HEK293 (cell line): ENCODE measurements at regions not wholly inside any gene's neighbourhood (a gene's known extent, or its start where the extent isn't known, plus 50 kb on each side); places are given as distances from the start of the nearest gene placed in this dataset.

Experiments used
- CTCF ChIA-PET: fragments of 350-600 bp; formaldehyde crosslinking; extraction: SDS; loops from one replicate; lab custom pipeline; 2021; ENCODE audit warnings: antibody characterized with exemption; lab: Yijun Ruan, JAX
- POLR2A ChIA-PET: fragments of 300-600 bp; formaldehyde crosslinking; extraction: SDS; loops from one replicate; lab custom pipeline; 2020; ENCODE audit warnings: antibody characterized with exemption, inconsistent platforms; lab: Yijun Ruan, JAX
- H3K27ac ChIP-seq: fragments of 200-500 bp; sonication (Bioruptor generic); 2 replicates; pipeline ENCODE4 v1.5.1; 2014; ENCODE audit warnings: low read depth, low read length, control low read depth, inconsistent platforms; ENCODE audit errors: extremely low read depth
- H3K36me3 ChIP-seq, 2 experiments: fragments of 200-500 bp in 1 of 2; sonication (Bioruptor generic) in 1 of 2; 1 replicate in 1 of 2; 2 replicates in 1 of 2; pipeline ENCODE4 v1.5.1; 2014 to 2017; ENCODE audit warnings: inconsistent platforms in 2 of 2, low read length in 2 of 2; ENCODE audit not compliant: control insufficient read depth in 2 of 2, insufficient read depth in 1 of 2
- H3K4me1 ChIP-seq: fragments of 200-500 bp; sonication (Bioruptor generic); 2 replicates; pipeline ENCODE4 v1.5.1; 2014; ENCODE audit warnings: mild to moderate bottlenecking, low read length, inconsistent platforms; ENCODE audit not compliant: control insufficient read depth, insufficient read depth
- H3K4me3 ChIP-seq: 2 replicates; pipeline ENCODE4 v1.5.1; 2011; ENCODE audit warnings: low read depth, mild to moderate bottlenecking, control low read depth, low read length, moderate library complexity
- H3K9me3 ChIP-seq: fragments of 200-500 bp; sonication (Bioruptor generic); 2 replicates; pipeline ENCODE4 v1.5.1; 2014; ENCODE audit warnings: low read depth, low read length, inconsistent platforms; ENCODE audit not compliant: control insufficient read depth, insufficient read depth
- BCL11B ChIP-seq: fragments of 450-650 bp; formaldehyde crosslinking; IDR thresholded peaks from 2 replicates; pipeline ENCODE4 v1.5.1; 2016; ENCODE audit warnings: low read depth, missing biosample characterization, missing genetic modification characterization
- FEZF1 ChIP-seq: fragments of 450-650 bp; formaldehyde crosslinking; IDR thresholded peaks from 2 replicates; pipeline ENCODE4 v1.5.1; 2016; ENCODE audit warnings: missing biosample characterization, missing genetic modification characterization
- HOXC10 ChIP-seq: sonication (generic); formaldehyde crosslinking; IDR thresholded peaks from 2 replicates; pipeline ENCODE4 v1.8.1; 2023; ENCODE audit warnings: mild to moderate bottlenecking, missing genetic modification reagents
- KLF1 ChIP-seq: fragments of 450-650 bp; formaldehyde crosslinking; IDR thresholded peaks from 2 replicates; pipeline ENCODE4 v1.5.1; 2016; ENCODE audit warnings: missing biosample characterization, missing genetic modification characterization
- MEIS1 ChIP-seq: sonication (generic); formaldehyde crosslinking; IDR thresholded peaks from 2 replicates; pipeline ENCODE4 v1.8.1; 2022; ENCODE audit warnings: missing genetic modification reagents, mild to moderate bottlenecking, borderline replicate concordance
- MZF1 ChIP-seq: fragments of 450-650 bp; formaldehyde crosslinking; IDR thresholded peaks from 2 replicates; pipeline ENCODE4 v1.5.1; 2017; ENCODE audit warnings: missing biosample characterization, missing genetic modification characterization, borderline replicate concordance
- SP7 ChIP-seq: fragments of 450-650 bp; formaldehyde crosslinking; IDR thresholded peaks from 2 replicates; pipeline ENCODE4 v1.5.1; 2016; ENCODE audit warnings: missing biosample characterization, missing genetic modification characterization
- YY1 ChIP-seq: fragments of 450-650 bp; formaldehyde crosslinking; IDR thresholded peaks from 2 replicates; pipeline ENCODE4 v1.5.1; 2018; ENCODE audit warnings: missing biosample characterization, missing genetic modification characterization
- ZFP3 ChIP-seq: fragments of 450-650 bp; formaldehyde crosslinking; IDR thresholded peaks from 2 replicates; pipeline ENCODE4 v1.5.1; 2016; ENCODE audit warnings: low read depth, missing biosample characterization, missing genetic modification characterization
- ZFP37 ChIP-seq: fragments of 450-650 bp; formaldehyde crosslinking; IDR thresholded peaks from 2 replicates; pipeline ENCODE4 v1.5.1; 2016; ENCODE audit warnings: missing biosample characterization, missing genetic modification characterization
- ZFP41 ChIP-seq: fragments of 450-650 bp; formaldehyde crosslinking; IDR thresholded peaks from 2 replicates; pipeline ENCODE4 v1.5.1; 2016; ENCODE audit warnings: missing biosample characterization, missing genetic modification characterization, borderline replicate concordance
- ZIC2 ChIP-seq: fragments of 450-650 bp; formaldehyde crosslinking; IDR thresholded peaks from 2 replicates; pipeline ENCODE4 v1.5.1; 2016; ENCODE audit warnings: missing biosample characterization, missing genetic modification characterization
- ZNF155 ChIP-seq: fragments of 450-650 bp; formaldehyde crosslinking; IDR thresholded peaks from 2 replicates; pipeline ENCODE4 v1.5.1; 2016; ENCODE audit warnings: missing biosample characterization, missing genetic modification characterization
- ZNF2 ChIP-seq: fragments of 450-650 bp; formaldehyde crosslinking; IDR thresholded peaks from 2 replicates; pipeline ENCODE4 v1.5.1; 2016; ENCODE audit warnings: missing biosample characterization, missing genetic modification characterization
- ZNF202 ChIP-seq: fragments of 450-650 bp; formaldehyde crosslinking; IDR thresholded peaks from 2 replicates; pipeline ENCODE4 v1.5.1; 2016; ENCODE audit warnings: missing biosample characterization, missing genetic modification characterization, borderline replicate concordance
- ZNF394 ChIP-seq: fragments of 450-650 bp; formaldehyde crosslinking; IDR thresholded peaks from 2 replicates; pipeline ENCODE4 v1.5.1; 2016; ENCODE audit warnings: missing biosample characterization, missing genetic modification characterization, mild to moderate bottlenecking, moderate library complexity, borderline replicate concordance
- ZNF426 ChIP-seq: fragments of 450-650 bp; formaldehyde crosslinking; IDR thresholded peaks from 2 replicates; pipeline ENCODE4 v1.5.1; 2017; ENCODE audit warnings: missing biosample characterization, missing genetic modification characterization, mild to moderate bottlenecking, inconsistent platforms, moderate library complexity
- ZNF473 ChIP-seq: fragments of 450-650 bp; formaldehyde crosslinking; IDR thresholded peaks from 2 replicates; pipeline ENCODE4 v1.5.1; 2017; ENCODE audit warnings: missing biosample characterization, missing genetic modification characterization
- ZNF561 ChIP-seq: fragments of 450-650 bp; IDR thresholded peaks from 2 replicates; pipeline ENCODE4 v1.5.1; 2018; ENCODE audit warnings: missing biosample characterization, missing genetic modification characterization, borderline replicate concordance
- ZNF585B ChIP-seq: fragments of 450-650 bp; formaldehyde crosslinking; IDR thresholded peaks from 2 replicates; pipeline ENCODE4 v1.5.1; 2016; ENCODE audit warnings: missing biosample characterization, missing genetic modification characterization
- ZNF596 ChIP-seq: fragments of 450-650 bp; IDR thresholded peaks from 2 replicates; pipeline ENCODE4 v1.5.0; 2018; ENCODE audit warnings: missing biosample characterization, mild to moderate bottlenecking, missing genetic modification characterization, moderate library complexity
- ZNF701 ChIP-seq: fragments of 450-650 bp; formaldehyde crosslinking; IDR thresholded peaks from 2 replicates; pipeline ENCODE4 v1.5.1; 2016; ENCODE audit warnings: missing biosample characterization, missing genetic modification characterization
- ZSCAN16 ChIP-seq: fragments of 450-650 bp; formaldehyde crosslinking; IDR thresholded peaks from 2 replicates; pipeline ENCODE4 v1.5.1; 2016; ENCODE audit warnings: missing biosample characterization, missing genetic modification characterization
- ZSCAN30 ChIP-seq: fragments of 450-650 bp; IDR thresholded peaks from 2 replicates; pipeline ENCODE4 v1.5.1; 2018; ENCODE audit warnings: missing biosample characterization, mild to moderate bottlenecking, missing genetic modification characterization, moderate library complexity
- ZXDB ChIP-seq: fragments of 450-650 bp; formaldehyde crosslinking; IDR thresholded peaks from 2 replicates; pipeline ENCODE4 v1.5.1; 2016; ENCODE audit warnings: missing biosample characterization, missing genetic modification characterization
- TF ChIP-seq, protein P1 (sequence below): fragments of 450-650 bp; formaldehyde crosslinking; IDR thresholded peaks from 2 replicates; pipeline ENCODE4 v1.5.1; 2016; ENCODE audit warnings: missing biosample characterization, missing genetic modification characterization
- TF ChIP-seq, protein P2 (sequence below): fragments of 450-650 bp; formaldehyde crosslinking; IDR thresholded peaks from 2 replicates; pipeline ENCODE4 v1.5.1; 2017; ENCODE audit warnings: missing biosample characterization, mild to moderate bottlenecking, missing genetic modification characterization, moderate library complexity

DNA sequence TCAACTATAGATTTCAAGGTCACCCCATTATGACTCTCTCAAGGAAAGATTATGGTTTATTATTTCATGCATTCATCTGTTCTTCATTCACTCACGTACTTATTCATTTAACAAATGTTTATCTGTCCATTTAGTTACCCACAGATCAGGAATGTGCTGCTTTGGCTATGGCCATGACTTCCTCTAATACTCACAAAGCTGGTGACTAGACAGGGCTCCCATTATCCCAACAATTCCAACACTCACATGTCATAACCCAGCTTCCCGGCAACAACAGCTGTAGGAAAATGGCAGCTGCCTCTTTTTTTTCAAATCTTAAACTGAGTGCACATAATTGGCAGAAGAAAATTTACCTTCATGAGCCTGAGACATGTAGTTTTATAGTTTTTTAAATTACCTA lies 190.8 kb upstream of the CCDC196 start:
- Histone ChIP-seq H3K27ac (no peak overlapping the region), H3K36me3 (no peaks in the 10 kb centered on the region), H3K4me1 (no peaks in the 10 kb centered on the region), H3K9me3 (no peaks in the 10 kb centered on the region), H3K4me3 (no peak overlapping the region)
- TF ChIP-seq YY1 (tag by site-specific recombination) (no peak), ZNF426 (tag by site-specific recombination) (no peak), FEZF1 (tag by site-specific recombination) (no peak), ZNF394 (tag by site-specific recombination) (no peak), BCL11B (no peak), ZNF155 (no peak), MZF1 (tag by site-specific recombination) (no peak), HOXC10 (CRISPR knock-in tag) (no peak), ZFP37 (no peak), ZNF2 (tag by site-specific recombination) (no peak), ZNF701 (tag by site-specific recombination) (no peak), ZFP3 (tag by site-specific recombination) (no peak), ZNF585B (no peak), ZNF473 (tag by site-specific recombination) (no peak), ZNF596 (tag by site-specific recombination) (no peak)
- TF ChIP-seq, all 188 proteins: peak for 0
- ChIA-PET CTCF (no interaction called here), POLR2A (no interaction called here)

DNA sequence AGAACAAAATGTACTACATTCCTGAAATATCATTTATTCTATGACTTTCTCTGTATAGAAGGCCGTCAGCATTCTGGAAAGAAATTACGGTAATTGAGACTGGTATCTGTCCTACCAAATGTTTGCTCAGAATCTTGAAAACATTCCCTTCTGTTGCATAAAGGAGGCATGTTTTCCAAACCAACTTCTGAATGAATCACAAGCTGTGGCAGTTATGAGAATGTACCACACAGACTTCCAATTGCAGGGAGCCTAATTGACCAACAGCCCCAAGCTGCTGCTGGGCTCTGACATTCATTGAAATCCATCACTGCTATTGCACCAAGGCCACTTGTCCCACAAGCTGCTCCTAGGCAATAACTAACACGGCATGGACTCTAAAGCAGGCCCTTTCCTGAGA lies 185.3 kb upstream of the CCDC196 start:
- Histone ChIP-seq H3K36me3 (no peaks in the 10 kb centered on the region), H3K4me1 (no peaks in the 10 kb centered on the region), H3K4me3 (no peak overlapping the region), H3K9me3 (no peaks in the 10 kb centered on the region), H3K27ac (no peak overlapping the region)
- TF ChIP-seq ZSCAN16, result no peak
- TF ChIP-seq MEIS1 (CRISPR knock-in tag), result no peak
- TF ChIP-seq ZIC2 (tag by site-specific recombination), result no peak
- TF ChIP-seq KLF1 (tag by site-specific recombination), result no peak
- no peak for TF ChIP-seq ZXDB (tag by site-specific recombination)
- no peak for TF ChIP-seq ZNF561 (tag by site-specific recombination)
- no peak for TF ChIP-seq ZNF202 (tag by site-specific recombination)
- TF ChIP-seq, protein P1, sequence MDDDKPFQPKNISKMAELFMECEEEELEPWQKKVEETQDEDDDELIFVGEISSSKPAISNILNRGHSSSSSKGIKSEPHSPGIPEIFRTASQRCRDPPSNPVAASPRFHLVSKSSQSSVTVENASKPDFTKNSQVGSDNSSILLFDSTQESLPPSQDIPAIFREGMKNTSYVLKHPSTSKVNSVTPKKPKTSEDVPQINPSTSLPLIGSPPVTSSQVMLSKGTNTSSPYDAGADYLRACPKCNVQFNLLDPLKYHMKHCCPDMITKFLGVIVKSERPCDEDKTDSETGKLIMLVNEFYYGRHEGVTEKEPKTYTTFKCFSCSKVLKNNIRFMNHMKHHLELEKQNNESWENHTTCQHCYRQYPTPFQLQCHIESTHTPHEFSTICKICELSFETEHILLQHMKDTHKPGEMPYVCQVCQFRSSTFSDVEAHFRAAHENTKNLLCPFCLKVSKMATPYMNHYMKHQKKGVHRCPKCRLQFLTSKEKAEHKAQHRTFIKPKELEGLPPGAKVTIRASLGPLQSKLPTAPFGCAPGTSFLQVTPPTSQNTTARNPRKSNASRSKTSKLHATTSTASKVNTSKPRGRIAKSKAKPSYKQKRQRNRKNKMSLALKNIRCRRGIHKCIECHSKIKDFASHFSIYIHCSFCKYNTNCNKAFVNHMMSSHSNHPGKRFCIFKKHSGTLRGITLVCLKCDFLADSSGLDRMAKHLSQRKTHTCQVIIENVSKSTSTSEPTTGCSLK (tag by site-specific recombination), result no peak
- TF ChIP-seq, protein P2, sequence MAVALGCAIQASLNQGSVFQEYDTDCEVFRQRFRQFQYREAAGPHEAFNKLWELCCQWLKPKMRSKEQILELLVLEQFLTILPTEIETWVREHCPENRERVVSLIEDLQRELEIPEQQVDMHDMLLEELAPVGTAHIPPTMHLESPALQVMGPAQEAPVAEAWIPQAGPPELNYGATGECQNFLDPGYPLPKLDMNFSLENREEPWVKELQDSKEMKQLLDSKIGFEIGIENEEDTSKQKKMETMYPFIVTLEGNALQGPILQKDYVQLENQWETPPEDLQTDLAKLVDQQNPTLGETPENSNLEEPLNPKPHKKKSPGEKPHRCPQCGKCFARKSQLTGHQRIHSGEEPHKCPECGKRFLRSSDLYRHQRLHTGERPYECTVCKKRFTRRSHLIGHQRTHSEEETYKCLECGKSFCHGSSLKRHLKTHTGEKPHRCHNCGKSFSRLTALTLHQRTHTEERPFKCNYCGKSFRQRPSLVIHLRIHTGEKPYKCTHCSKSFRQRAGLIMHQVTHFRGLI (tag by site-specific recombination), result no peak
- TF ChIP-seq ZFP41 (tag by site-specific recombination), result no peak
- TF ChIP-seq SP7 (tag by site-specific recombination), result no peak
- no peak for TF ChIP-seq ZSCAN30 (tag by site-specific recombination)
- ChIA-PET POLR2A (no interaction called here), CTCF (no interaction called here)
